PC-3 (cell line): ENCODE measurements at regions not wholly inside any gene's neighbourhood (a gene's known extent, or its start where the extent isn't known, plus 50 kb on each side); places are given as distances from the start of the nearest gene placed in this dataset.

Experiments used
- ATAC-seq: fragments of 200-7000 bp; cut with Tn5 transposase; 2 replicates; pipeline ENCODE4 v1.9.1; 2020; ENCODE audit warnings: mild to moderate bottlenecking, moderate library complexity
- BruUV-seq: library from RNA; stranded (reverse); fragments of 400-500 nt; replicated peaks from 2 replicates; lab custom pipeline; 2021; lab: Mats Ljungman, UMichigan
- CTCF ChIA-PET: fragments of 300-600 bp; sonication (Branson Sonifier 250); formaldehyde crosslinking; loops from one replicate; lab custom pipeline; 2022; ENCODE audit warnings: antibody characterized with exemption; lab: Charles Lee
- POLR2A ChIA-PET: fragments of 300-600 bp; sonication (Branson Sonifier 250); formaldehyde crosslinking; loops from one replicate; lab custom pipeline; 2022; ENCODE audit warnings: antibody characterized with exemption; ENCODE audit not compliant: unreplicated experiment; lab: Charles Lee
- DNase-seq: peaks from one replicate; pipeline ENCODE4 v3.0.0-alpha.2; 2015
- H2AFZ ChIP-seq: fragments of 300-600 bp; sonication (generic); 2 replicates; pipeline ENCODE4 v1.6.0; 2016; ENCODE audit warnings: antibody characterized with exemption, low read length
- H3F3A ChIP-seq: fragments of 300-600 bp; sonication (generic); one replicate; pipeline ENCODE4 v1.6.0; 2017; ENCODE audit warnings: antibody characterized with exemption, low read length, control low read depth, mild to moderate bottlenecking; ENCODE audit not compliant: unreplicated experiment
- H3K27ac ChIP-seq: fragments of 300-600 bp; sonication (generic); 2 replicates; pipeline ENCODE4 v1.5.1; 2016; ENCODE audit warnings: mild to moderate bottlenecking, low read length
- H3K27me3 ChIP-seq: fragments of 300-600 bp; sonication (generic); 2 replicates; pipeline ENCODE4 v1.6.1; 2016; ENCODE audit warnings: low read length, mixed read lengths
- H3K36me3 ChIP-seq: fragments of 300-600 bp; sonication (generic); 2 replicates; pipeline ENCODE4 v1.6.1; 2016; ENCODE audit warnings: low read depth, mixed run types, low read length, mixed read lengths
- H3K4me1 ChIP-seq: fragments of 300-600 bp; sonication (generic); 2 replicates; pipeline ENCODE4 v1.5.1; 2016; ENCODE audit warnings: low read length; ENCODE audit not compliant: insufficient read depth
- H3K4me2 ChIP-seq: fragments of 300-600 bp; sonication (generic); 2 replicates; pipeline ENCODE4 v1.6.0; 2016; ENCODE audit warnings: low read length
- H3K4me3 ChIP-seq: fragments of 300-600 bp; sonication (generic); 2 replicates; pipeline ENCODE4 v1.5.1; 2016; ENCODE audit warnings: mild to moderate bottlenecking, low read length, mixed read lengths
- H3K79me2 ChIP-seq: fragments of 300-600 bp; sonication (generic); 2 replicates; pipeline ENCODE4 v1.6.1; 2017; ENCODE audit warnings: low read length, mixed read lengths
- H3K9ac ChIP-seq: fragments of 300-600 bp; sonication (generic); 2 replicates; pipeline ENCODE4 v1.6.0; 2016; ENCODE audit warnings: mild to moderate bottlenecking, low read length
- H3K9me2 ChIP-seq: fragments of 300-600 bp; sonication (generic); replicated peaks from 2 replicates; pipeline ENCODE4 v1.6.1; 2016; ENCODE audit warnings: mixed run types, low read length, mixed read lengths
- H3K9me3 ChIP-seq: fragments of 300-600 bp; sonication (generic); 2 replicates; pipeline ENCODE4 v1.6.1; 2016; ENCODE audit warnings: low read length, mixed read lengths
- H4K20me1 ChIP-seq: fragments of 300-600 bp; sonication (generic); 2 replicates; pipeline ENCODE4 v1.6.1; 2016; ENCODE audit warnings: low read length, mixed read lengths
- CTCF ChIP-seq: fragments of 300-600 bp; sonication (generic); conservative IDR thresholded peaks from 2 replicates; pipeline ENCODE4 v1.5.1; 2017; ENCODE audit warnings: antibody characterized with exemption, low read depth, mild to moderate bottlenecking, low read length
- EZH2 ChIP-seq: fragments of 300-600 bp; sonication (generic); IDR thresholded peaks from one replicate; pipeline ENCODE4 v1.6.1; 2017; ENCODE audit warnings: antibody characterized with exemption, mild to moderate bottlenecking, low read length; ENCODE audit not compliant: unreplicated experiment
- EZH2phosphoT487 ChIP-seq: fragments of 300-600 bp; sonication (generic); IDR thresholded peaks from 2 replicates; pipeline ENCODE4 v1.6.1; 2018; ENCODE audit warnings: mild to moderate bottlenecking, antibody characterized with exemption, low read length, borderline replicate concordance
- intact Hi-C: fragments of 100-400 bp; cut with micrococcal nuclease; formaldehyde crosslinking; loops from 2 replicates; pipeline ENCODE4 v1.9.0; 2023

GRCh38 chr6:140226637-140227036, 852.2 kb upstream of the CITED2 start:
- no peak for TF ChIP-seq EZH2
- TF ChIP-seq CTCF, result no peak
- TF ChIP-seq EZH2phosphoT487, result no peak
- CTCF ChIA-PET, result no interaction called here

GRCh38 chr6:140225701-140226436, 851.4 kb upstream of the CITED2 start:
- no peak overlapping the region for H3K9ac ChIP-seq
- H3K4me3 ChIP-seq, result no peak overlapping the region
- no TSS peak for BruUV-seq
- H3K9me3 ChIP-seq, result no peaks in the 10 kb centered on the region
- H3K4me2 ChIP-seq, result no peak overlapping the region
- no peaks in the 10 kb centered on the region for H3K9me2 ChIP-seq
- H3K79me2 ChIP-seq, result no peaks in the 10 kb centered on the region
- H3F3A ChIP-seq, result no peaks in the 10 kb centered on the region
- H3K36me3 ChIP-seq, result no peaks in the 10 kb centered on the region
- ChIA-PET POLR2A (no interaction called here), CTCF (no interaction called here)
- TF ChIP-seq CTCF, result no peak
- TF ChIP-seq EZH2phosphoT487, result no peak
- TF ChIP-seq EZH2, result no peak
- peak; percentile 11 for DNase-seq
- no peaks in the 10 kb centered on the region for H3K27me3 ChIP-seq
- no peak; the same call in 1 of the 2 replicates for ATAC-seq
- H4K20me1 ChIP-seq, result no peaks in the 10 kb centered on the region
- no peak overlapping the region for H3K27ac ChIP-seq
- peaks cover 3% of the 10 kb centered on the region; the same call in 1 of the 2 replicates for H3K4me1 ChIP-seq
- no peak overlapping the region for H2AFZ ChIP-seq
- intact Hi-C loops, result no loop called here

More at GRCh38 chr6:140226637-140227036, 852.2 kb upstream of the CITED2 start:
- intact Hi-C loops, result no loop called here
- Histone ChIP-seq H3K4me2 (no peak overlapping the region), H3K27me3 (no peaks in the 10 kb centered on the region), H3F3A (no peaks in the 10 kb centered on the region), H3K9ac (no peak overlapping the region), H3K27ac (no peak overlapping the region), H3K9me2 (no peaks in the 10 kb centered on the region), H3K4me1 (peaks cover 3% of the 10 kb centered on the region; the same call in 1 of the 2 replicates), H2AFZ (no peak overlapping the region), H3K79me2 (no peaks in the 10 kb centered on the region), H3K4me3 (no peak overlapping the region), H3K9me3 (no peaks in the 10 kb centered on the region), H4K20me1 (no peaks in the 10 kb centered on the region), H3K36me3 (no peaks in the 10 kb centered on the region)
- POLR2A ChIA-PET, result no interaction called here
- DNase-seq (no peak), ATAC-seq (no peak)
- BruUV-seq, result no TSS peak

- no peaks in the 10 kb centered on the region for H3K9me2 ChIP-seq
- no peaks in the 10 kb centered on the region for H4K20me1 ChIP-seq
- H3K4me1 ChIP-seq, result no peaks in the 10 kb centered on the region
- no TSS peak for BruUV-seq
- intact Hi-C loops, result no loop called here
- H3K9ac ChIP-seq, result no peak overlapping the region
- ATAC-seq, result no peak
- no peaks in the 10 kb centered on the region for H3K27me3 ChIP-seq
- no peaks in the 10 kb centered on the region for H3K79me2 ChIP-seq
- no peak overlapping the region for H3K27ac ChIP-seq
- no peak overlapping the region for H3K4me3 ChIP-seq
- no peak for DNase-seq
- H3F3A ChIP-seq, result no peaks in the 10 kb centered on the region
- no peak for TF ChIP-seq EZH2
- TF ChIP-seq CTCF, result no peak
- no peak for TF ChIP-seq EZH2phosphoT487
- no peaks in the 10 kb centered on the region for H3K9me3 ChIP-seq
- CTCF ChIA-PET, result no interaction called here
- no peaks in the 10 kb centered on the region for H3K36me3 ChIP-seq
- POLR2A ChIA-PET, result no interaction called here
- no peak overlapping the region for H2AFZ ChIP-seq
- H3K4me2 ChIP-seq, result no peak overlapping the region
Observed at GRCh38 chr6:140217283-140217682, 842.8 kb upstream of the CITED2 start.
